Prostate gland (tissue), 1 donor: ENCODE measurements at regions not wholly inside any gene's neighbourhood (a gene's known extent, or its start where the extent isn't known, plus 50 kb on each side); places are given as distances from the start of the nearest gene placed in this dataset.

Experiments used
- POLR2A ChIP-seq: fragments of 450-650 bp; IDR thresholded peaks from one replicate; pipeline ENCODE4 v1.6.1; 2016; ENCODE audit warnings: antibody characterized with exemption, mild to moderate bottlenecking
- POLR2AphosphoS5 ChIP-seq: sonication (generic); formaldehyde crosslinking; IDR thresholded peaks from one replicate; pipeline ENCODE4 v1.6.1; 2017; ENCODE audit warnings: antibody characterized with exemption

DNA sequence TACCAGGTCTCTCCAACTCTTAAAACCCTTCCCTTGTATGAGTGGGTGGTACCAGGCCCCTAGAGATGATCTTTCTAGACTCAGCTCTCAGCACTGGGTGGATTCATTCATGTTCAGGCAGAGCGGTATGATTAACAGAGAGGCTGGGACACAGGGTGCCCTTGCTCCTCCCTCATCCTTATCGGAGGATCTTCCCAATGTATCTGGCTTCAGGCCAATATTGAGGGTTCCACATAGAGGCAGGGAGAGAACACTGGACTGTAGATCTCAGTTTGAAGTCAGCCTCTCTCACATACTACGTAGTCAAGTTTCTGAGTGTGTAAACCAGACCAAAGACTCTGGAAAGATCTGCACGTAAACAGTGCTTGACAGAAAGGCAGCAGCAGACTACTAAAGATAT, 366.2 kb downstream of the DHX35 start:
- no peak for TF ChIP-seq POLR2AphosphoS5
- no peak for TF ChIP-seq POLR2A
